ENCODE measurements at regions not wholly inside any gene's neighbourhood (a gene's known extent, or its start where the extent isn't known, plus 50 kb on each side); places are given as distances from the start of the nearest gene placed in this dataset.

GRCh38 chr3:21237638-21238037 lies 513.4 kb downstream of the ZNF385D start:
- TF ChIP-seq TAF1 (IDR thresholded peaks at IDR 0.05; ENCODE audit: borderline replicate concordance, low read depth, low read length) (no peak), ATF3 (IDR thresholded peaks at IDR 0.05; ENCODE audit: borderline replicate concordance, extremely low read depth, low read depth, low read length) (no peak), USF1 (IDR thresholded peaks at IDR 0.05; ENCODE audit: borderline replicate concordance, extremely low read length, insufficient read depth, low read depth, low read length) (no peak), CTCF (IDR thresholded peaks at IDR 0.05 in 2 of 3, conservative IDR thresholded peaks at IDR 0.05 in 1 of 3; ENCODE audit: control insufficient read depth in 2 of 3, extremely low read depth in 1 of 3, insufficient read depth in 1 of 3, low read depth in 3 of 3, low read length in 3 of 3) (no peak)
